ENCODE measurements at regions not wholly inside any gene's neighbourhood (a gene's known extent, or its start where the extent isn't known, plus 50 kb on each side); places are given as distances from the start of the nearest gene placed in this dataset.

DNA sequence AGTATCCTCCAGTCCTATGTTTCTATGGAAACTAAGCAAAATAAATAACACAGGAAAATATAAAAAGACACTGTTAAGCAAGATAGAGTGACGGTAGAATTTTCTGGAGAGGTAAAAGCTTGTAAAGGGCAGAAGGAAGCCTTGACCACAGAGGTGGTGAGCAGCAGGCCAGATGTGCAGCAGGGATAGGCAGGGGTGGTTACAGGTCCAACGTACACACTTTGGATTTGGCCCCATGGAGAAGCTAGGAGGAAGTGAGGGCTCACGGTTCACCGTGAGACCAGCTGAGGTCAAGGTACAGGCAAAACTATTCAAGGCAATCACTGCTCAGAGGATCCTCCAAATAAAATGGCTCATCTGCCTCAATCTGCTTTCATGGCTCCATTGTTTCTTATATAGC, 242.8 kb downstream of the B3GLCT start:
- DNase-seq: no peak

GRCh38 chr13:31444266-31444856, 244.6 kb downstream of the B3GLCT start:
- DNase-seq: peak in 1 of 2 experiments; percentile 9

DNA sequence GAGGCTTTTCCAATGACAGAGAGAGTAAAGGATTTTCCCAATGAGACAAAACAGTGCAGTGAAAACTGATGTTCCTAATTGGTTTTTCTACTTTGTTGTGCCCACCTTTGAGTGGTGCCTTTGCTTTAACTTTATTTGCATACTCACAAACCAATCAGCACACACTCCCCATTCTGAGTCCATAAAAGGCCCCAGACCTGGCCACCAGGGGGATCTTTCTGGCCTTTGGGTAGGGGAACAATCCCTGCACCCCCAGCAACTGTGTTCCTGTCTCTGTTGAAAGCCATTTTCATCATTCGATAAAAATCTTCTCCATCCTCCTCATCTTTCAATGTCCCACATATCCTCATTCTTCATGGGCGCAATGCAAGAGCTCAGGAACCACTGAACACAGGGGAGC, 252.8 kb downstream of the B3GLCT start:
- DNase-seq: no peak

DNA sequence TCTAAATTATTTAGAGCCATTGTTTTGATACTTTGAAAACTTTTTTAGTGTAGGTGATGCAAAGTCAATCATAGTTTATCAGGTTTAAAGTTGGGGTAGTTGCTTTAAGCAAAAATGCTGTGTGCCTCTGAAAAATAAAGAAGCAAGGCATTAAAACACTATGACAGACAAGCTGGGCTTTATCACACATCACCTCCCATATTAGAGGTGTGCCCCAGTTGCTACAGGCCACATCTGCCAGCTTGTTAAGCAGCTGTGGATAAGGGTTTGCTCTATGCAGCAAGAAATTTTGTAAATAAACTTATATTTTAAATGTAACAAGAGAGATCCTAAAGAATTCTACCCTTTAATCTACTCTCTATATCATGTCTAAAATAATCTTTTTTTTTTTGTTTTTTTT, 255.8 kb downstream of the B3GLCT start:
- no peak for DNase-seq

DNA sequence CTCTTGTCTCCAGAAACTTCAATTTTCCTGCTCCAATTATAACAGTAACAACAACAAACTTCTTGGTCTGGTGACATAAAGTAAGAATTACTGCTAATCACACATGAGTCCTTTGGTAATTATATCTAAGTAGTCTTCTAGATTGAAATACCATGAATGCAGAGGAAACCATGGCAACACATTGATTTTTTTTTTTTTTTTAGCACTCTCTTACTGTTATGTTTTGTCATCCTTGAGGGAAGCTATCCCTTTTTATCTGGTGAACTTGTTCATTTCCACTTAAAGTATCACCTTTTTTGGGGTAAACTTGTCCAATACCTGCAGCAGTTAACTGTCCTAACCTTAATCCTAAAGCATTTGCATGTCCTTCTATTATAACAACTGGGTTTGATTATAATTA, 256.3 kb downstream of the B3GLCT start:
- DNase-seq: no peak

DNA sequence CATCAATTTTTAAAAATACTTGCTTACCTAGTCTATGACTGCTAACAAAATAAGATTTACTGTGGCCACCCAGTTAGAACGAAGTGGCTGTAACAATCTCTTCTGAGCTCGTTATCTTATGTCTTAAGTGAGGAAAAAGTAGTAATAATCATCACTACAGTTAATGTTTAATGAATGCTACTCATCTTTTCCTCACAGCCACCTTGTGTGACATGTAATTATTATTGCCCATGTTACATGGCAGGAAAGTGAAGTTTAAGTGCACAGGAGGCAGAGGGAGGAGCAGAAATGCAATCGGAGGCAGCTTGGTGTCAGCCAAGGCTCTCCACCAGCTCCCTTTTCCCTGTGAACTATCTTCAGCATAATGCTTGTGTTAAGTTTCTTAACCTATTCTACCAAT, 260.3 kb downstream of the B3GLCT start:
- no peak for DNase-seq

DNA sequence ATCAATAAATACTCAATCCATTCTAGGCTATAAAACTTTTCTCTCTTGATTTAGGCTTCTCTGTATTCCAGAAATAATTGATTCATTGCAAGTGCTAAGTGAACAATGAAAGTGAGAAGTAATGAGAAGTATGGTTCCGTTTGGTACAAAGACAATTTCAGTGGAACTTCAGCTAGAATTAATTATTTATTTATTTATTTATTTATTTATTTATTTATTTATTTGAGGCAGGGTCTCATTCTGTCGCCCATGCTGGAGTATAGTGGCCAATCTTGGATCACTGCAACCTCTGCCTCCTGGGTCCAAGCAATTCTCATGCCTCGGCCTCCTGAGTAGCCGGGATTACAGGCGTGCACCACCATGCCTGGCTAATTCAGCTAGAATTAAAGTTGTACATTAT, 262.1 kb downstream of the B3GLCT start:
- DNase-seq: no peak

DNA sequence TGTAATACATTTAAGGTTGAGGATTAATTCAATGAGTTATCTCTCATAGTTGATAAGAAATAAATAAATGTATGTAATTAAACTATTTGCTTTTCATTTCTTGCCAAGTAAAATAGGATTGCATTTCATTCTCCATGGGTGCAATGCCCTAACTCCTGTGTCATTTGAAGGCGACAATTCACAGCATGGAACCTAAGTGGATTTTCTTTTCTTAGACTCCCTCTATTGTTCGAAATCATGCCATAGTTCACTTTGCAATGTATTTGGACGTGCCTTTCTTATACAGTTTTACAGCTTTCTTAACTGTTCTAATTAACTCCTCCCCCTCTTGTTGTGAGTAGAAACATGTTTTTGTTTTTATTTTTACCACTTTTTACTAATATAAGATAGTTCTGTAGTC, 263.0 kb downstream of the B3GLCT start:
- DNase-seq: no peak

- DNase-seq: peak; percentile 66 to 75
Observed at GRCh38 chr13:31468114-31468902, 268.5 kb downstream of the B3GLCT start.

DNA sequence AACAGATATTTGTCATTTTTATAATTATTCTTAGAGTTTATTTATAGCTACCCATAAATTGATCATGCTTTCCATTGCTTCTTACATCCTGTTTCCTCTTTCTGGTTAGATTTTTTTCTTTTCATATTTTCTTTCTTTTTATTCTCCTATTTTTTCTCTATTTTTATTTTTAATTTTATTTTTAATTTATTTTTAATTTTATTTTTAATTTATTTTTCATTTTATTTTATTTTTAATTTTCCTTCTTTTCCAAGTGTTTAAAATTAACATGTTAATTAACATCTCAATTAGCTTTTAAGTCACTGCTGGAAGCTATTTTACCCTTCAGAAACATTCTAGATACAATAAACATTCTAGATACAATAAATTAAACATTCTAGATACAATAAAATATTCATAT, 269.6 kb downstream of the B3GLCT start:
- no peak for DNase-seq

- no peak for DNase-seq
Observed at GRCh38 chr13:31476266-31476665, 263.1 kb upstream of the RXFP2 start.

DNA sequence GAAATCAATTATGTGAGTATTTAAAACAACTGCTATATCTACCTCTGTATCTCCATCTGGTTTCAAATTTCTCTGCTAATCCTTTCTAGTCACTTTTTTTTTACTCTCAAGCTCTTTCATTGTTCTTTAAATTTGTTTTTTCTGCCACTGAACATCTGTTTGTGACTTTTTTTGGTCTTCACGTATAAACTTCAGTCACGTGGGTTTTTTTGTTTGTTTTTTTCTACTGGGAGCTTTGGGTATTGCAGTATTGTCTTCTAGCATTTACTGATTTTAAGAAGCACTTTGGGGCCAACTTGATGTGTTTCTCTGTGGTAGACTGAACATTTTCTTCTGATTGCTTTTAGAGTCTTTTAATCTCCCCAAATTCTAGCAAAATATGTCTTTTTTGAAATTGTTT, 262.6 kb upstream of the RXFP2 start:
- DNase-seq: no peak

GRCh38 chr13:31477961-31478360, 261.4 kb upstream of the RXFP2 start:
- DNase-seq: no peak

DNA sequence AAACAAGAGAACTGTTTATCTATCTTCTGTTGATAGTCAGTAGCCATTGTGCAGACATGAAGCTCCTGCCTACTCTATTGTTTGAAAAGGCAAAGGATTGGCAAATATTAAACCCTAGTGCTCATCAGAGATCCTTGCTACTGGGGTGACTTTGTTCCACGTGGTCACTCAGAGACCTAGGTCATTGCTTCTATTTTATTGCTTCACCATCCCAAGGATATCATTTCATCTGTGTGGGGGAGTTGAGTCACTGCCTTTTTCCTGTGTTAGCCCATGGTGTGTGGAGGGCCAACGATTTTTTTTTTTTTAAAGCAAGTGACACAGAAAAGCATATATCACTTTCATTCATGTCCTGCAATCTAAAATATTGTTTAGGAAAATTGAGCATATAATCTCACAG, 254.1 kb upstream of the RXFP2 start:
- DNase-seq: peak; percentile 99

DNA sequence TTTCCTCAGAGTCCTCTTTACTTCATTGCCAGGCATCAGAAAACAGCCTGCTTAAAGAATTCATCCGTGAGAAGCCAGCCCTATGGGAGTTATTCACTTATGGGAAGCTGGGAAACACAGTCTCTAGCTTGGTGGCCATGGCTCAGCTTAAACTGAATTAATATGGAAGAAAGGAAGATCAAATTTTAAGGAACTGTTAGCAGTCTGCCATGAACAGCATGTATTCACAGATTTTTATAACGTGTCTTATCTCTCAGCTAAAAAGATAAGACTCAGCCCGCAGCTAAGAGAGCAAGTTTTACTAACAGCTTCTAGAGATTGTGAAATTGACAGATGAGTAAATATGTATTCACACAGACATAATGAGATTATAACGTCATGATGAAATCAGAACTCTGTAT, 253.7 kb upstream of the RXFP2 start:
- peak; percentile 80 for DNase-seq

DNA sequence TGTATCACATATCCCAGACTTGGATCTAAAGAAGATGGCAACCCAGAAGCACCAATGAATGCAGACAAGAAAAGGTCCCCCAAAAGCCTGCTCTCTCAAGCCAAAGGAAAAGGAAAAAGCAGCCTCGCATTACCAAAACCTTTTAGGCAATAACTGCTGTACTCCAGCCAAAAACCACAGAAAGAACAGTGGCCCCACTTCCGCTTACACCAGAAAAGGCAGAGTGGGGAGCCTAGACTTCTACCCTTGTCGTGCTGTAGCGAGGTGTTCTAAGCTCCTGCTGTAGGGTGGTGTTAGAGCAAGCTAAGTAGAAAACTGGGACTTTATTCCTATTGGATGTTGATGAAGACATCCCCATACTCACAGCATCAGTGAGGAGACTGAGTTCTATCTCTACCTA, 244.0 kb upstream of the RXFP2 start:
- DNase-seq: peak; percentile 95 to 96

GRCh38 chr13:31499274-31499673, 240.1 kb upstream of the RXFP2 start:
- DNase-seq: no peak

GRCh38 chr13:31503626-31504025, 235.7 kb upstream of the RXFP2 start:
- DNase-seq: no peak

DNA sequence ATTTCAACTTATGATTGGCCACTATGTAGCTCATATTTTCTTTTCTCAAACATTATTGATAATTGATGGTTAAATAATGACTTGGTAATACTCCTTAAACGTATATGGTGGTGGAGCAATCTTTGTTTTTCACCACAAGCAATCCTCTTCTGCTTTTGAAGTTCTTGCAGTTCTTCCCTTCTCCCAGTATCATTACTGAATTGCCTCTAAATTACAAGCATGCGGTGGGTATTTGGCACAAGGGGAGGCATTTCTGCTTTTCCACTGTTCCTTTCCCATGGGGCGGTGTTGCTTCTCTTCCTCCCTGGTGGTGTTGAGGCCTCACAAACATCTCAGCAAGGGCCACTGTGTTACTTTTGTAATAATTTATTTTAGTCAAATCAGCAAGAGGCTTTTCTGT, 234.4 kb upstream of the RXFP2 start:
- DNase-seq: no peak

DNA sequence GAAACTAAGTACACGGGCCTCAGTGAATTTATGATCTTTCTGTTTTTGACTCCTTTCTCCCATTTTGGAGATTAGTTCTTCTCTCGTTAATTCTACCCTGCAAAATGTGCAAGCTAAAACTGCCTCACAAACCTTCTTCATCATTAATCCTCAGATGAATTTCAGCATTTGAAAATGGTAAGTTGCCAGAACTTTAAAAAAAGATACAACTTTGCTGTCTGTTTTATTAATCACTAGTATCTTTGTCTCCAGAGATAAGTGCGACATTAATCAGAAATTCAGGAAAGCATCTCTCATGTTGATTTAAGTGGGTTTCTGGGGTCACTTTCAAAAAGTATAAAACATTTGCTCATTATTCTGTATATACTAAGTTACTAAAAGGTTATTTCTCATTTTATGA, 227.0 kb upstream of the RXFP2 start:
- no peak for DNase-seq

DNA sequence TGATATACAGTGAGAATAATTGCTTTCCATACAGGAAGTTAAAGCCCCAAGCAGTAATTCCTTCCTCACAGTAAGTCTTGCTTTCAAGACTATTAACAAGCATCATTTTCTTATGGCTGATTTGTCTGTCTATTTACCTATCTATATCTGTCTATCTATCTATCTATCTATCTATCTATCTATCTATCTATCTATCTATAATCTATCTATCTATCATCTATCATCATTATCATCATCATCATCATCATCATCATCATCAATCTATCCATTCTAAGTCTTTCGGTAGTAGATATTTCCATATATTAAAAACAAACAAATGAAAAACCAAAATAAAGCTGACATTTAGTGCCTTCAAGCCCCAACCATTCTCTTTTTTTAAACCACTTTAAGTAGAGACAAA, 224.4 kb upstream of the RXFP2 start:
- DNase-seq: no peak

- no peak for DNase-seq
Observed at GRCh38 chr13:31515427-31515826, 223.9 kb upstream of the RXFP2 start.

- no peak for DNase-seq
Observed at GRCh38 chr13:31517599-31517998, 221.7 kb upstream of the RXFP2 start.

DNA sequence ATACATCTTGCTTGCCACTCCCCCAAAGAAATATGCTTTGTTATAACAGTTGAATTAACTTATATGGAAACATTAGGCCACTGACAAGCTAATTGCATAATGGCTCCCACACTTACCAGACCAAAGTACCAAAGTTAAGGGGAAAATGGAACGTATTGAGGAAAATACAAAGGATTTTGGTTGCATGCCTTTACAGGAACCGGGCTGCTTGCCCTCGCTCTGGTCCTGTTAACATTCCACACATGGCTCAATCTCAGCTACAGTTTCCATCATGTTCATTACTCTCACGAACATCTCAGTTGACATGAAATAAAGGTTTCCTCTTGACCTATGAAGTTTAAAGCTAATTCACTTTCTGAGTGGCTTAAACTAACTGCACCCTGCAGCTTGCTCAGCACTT, 220.7 kb upstream of the RXFP2 start:
- no peak for DNase-seq

DNA sequence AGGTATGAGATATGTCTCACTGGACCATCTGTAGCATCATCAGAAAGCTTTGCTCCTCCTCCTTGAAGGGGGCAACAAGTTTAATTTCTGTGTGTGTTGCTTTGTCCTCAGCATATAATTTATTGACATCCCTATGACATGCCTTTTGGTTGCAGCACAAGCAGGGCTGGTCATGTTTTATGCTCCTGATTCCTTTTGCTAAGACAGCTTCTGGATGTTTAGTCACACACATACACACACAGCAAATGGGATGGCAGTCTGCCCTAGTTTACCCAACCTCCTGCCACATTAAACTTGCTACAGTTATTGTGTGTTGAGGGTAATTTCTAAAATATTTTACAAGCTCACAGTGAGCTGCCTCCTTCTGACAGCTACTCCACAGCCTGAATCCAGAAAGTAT, 217.9 kb upstream of the RXFP2 start:
- DNase-seq: no peak
